Midbrain (tissue), 1 donor: ENCODE measurements at regions not wholly inside any gene's neighbourhood (a gene's known extent, or its start where the extent isn't known, plus 50 kb on each side); places are given as distances from the start of the nearest gene placed in this dataset.

Source experiments
- DNase-seq: peaks from one replicate; lab custom pipeline; 2025; lab: John Stamatoyannopoulos, UW

- DNase-seq: peak; percentile 85
Measured at GRCh38 chr2:71277536-71278103, 50.7 kb upstream of the PAIP2B start.

- DNase-seq: no peak
Measured at GRCh38 chr2:71277147-71277475, 50.2 kb upstream of the PAIP2B start.

- DNase-seq: peak; percentile 92
Measured at GRCh38 chr2:71276311-71277146, 49.6 kb upstream of the PAIP2B start.
